ENCODE measurements at regions not wholly inside any gene's neighbourhood (a gene's known extent, or its start where the extent isn't known, plus 50 kb on each side); places are given as distances from the start of the nearest gene placed in this dataset.
"Not testable (repeated sequence)": the region's sequence is repeated elsewhere in the genome, so short reads cannot be mapped to it uniquely, and the experiment has no call there.

DNA sequence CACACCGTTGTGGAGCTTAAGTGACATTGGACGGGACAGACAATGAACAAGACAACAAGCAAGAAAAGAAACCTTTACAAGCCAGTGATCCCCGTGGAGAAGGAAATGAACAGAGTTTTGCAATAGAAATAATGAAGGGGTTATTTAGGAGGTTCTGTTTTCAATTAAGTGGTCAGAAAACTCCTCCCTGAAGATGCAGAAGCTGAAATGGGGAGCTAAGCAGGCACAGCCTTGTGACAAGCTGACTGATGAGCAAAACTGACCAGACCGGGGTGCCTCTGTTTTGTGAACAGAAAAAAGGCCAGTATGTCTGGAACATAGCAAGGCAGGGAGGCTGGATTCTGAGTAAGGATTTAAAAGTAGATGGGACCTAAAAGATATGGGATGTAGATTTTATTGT is 299.8 kb upstream of the POM121L12 start:
- no peak overlapping the region for H2AFZ ChIP-seq (ENCODE audit: low read depth, low read length)
- no peak overlapping the region for H2BK12ac ChIP-seq (ENCODE audit: low read length in 2 of 2)
- WGBS = 41% methylated on average over 4 of the region's 4 CpGs
- no peaks in the 10 kb centered on the region for H3K79me1 ChIP-seq (replicated peaks; ENCODE audit: low read length, poor library complexity, severe bottlenecking)
- H4K8ac ChIP-seq (ENCODE audit: low read length) = no peak overlapping the region
- H3K4ac ChIP-seq (ENCODE audit: low read depth in 1 of 2, low read length in 2 of 2) = no peak overlapping the region
- H3K36me3 ChIP-seq (ENCODE audit: control insufficient read depth in 1 of 2, insufficient read depth in 2 of 2, low read depth in 1 of 2, low read length in 2 of 2) = no peaks in the 10 kb centered on the region
- H3K4me3 ChIP-seq (ENCODE audit: insufficient read depth in 1 of 2, low read depth in 1 of 2, low read length in 2 of 2) = no peak overlapping the region
- H3K18ac ChIP-seq (ENCODE audit: low read depth in 1 of 2, low read length in 2 of 2) = no peak overlapping the region
- no peak overlapping the region for H2BK15ac ChIP-seq (ENCODE audit: low read depth, poor library complexity, severe bottlenecking)
- DNase-seq = no peak
- no peak overlapping the region for H3K27ac ChIP-seq (ENCODE audit: low read length, poor library complexity, severe bottlenecking)
- H2BK120ac ChIP-seq (ENCODE audit: low read depth, low read length) = no peak overlapping the region
- no peaks in the 10 kb centered on the region for H3K27me3 ChIP-seq (ENCODE audit: control insufficient read depth in 1 of 2, insufficient read depth in 1 of 2, low read length in 2 of 2)
- H3K9me3 ChIP-seq (ENCODE audit: control insufficient read depth, low read length) = no peaks in the 10 kb centered on the region
- H2AK5ac ChIP-seq (ENCODE audit: low read length, severe bottlenecking) = no peak overlapping the region
- H2BK5ac ChIP-seq (ENCODE audit: low read depth, low read length, poor library complexity, severe bottlenecking) = no peak overlapping the region
- H3K4me2 ChIP-seq (ENCODE audit: low read length, poor library complexity, severe bottlenecking) = no peak overlapping the region
- no peak overlapping the region for H3K23ac ChIP-seq (ENCODE audit: low read length in 2 of 2)
- H4K91ac ChIP-seq (ENCODE audit: low read length) = no peak overlapping the region
- no peak overlapping the region for H3K9ac ChIP-seq (ENCODE audit: low read length)
- H3K4me1 ChIP-seq (ENCODE audit: control insufficient read depth, insufficient read depth, low read depth, low read length) = no peaks in the 10 kb centered on the region
- no peak overlapping the region for H3K14ac ChIP-seq (ENCODE audit: low read length in 2 of 2)

- H2AK5ac ChIP-seq (ENCODE audit: low read length, severe bottlenecking); H2BK15ac ChIP-seq (ENCODE audit: low read depth, poor library complexity, severe bottlenecking); H3K4me3 ChIP-seq (ENCODE audit: insufficient read depth in 1 of 2, low read depth in 1 of 2, low read length in 2 of 2); H3K27ac ChIP-seq (ENCODE audit: low read length, poor library complexity, severe bottlenecking); H2BK5ac ChIP-seq (ENCODE audit: low read depth, low read length, poor library complexity, severe bottlenecking); H4K8ac ChIP-seq (ENCODE audit: low read length); H2AFZ ChIP-seq (ENCODE audit: low read depth, low read length); DNase-seq; H3K23ac ChIP-seq (ENCODE audit: low read length in 2 of 2); H3K9me3 ChIP-seq (ENCODE audit: control insufficient read depth, low read length); H4K91ac ChIP-seq (ENCODE audit: low read length); H3K14ac ChIP-seq (ENCODE audit: low read length in 2 of 2); H2BK12ac ChIP-seq (ENCODE audit: low read length in 2 of 2); H3K4me1 ChIP-seq (ENCODE audit: control insufficient read depth, insufficient read depth, low read depth, low read length); H3K18ac ChIP-seq (ENCODE audit: low read depth in 1 of 2, low read length in 2 of 2); H3K27me3 ChIP-seq (ENCODE audit: control insufficient read depth in 1 of 2, insufficient read depth in 1 of 2, low read length in 2 of 2); H2BK120ac ChIP-seq (ENCODE audit: low read depth, low read length); H3K4me2 ChIP-seq (ENCODE audit: low read length, poor library complexity, severe bottlenecking); H3K79me1 ChIP-seq (replicated peaks; ENCODE audit: low read length, poor library complexity, severe bottlenecking); H3K9ac ChIP-seq (ENCODE audit: low read length); H3K36me3 ChIP-seq (ENCODE audit: control insufficient read depth in 1 of 2, insufficient read depth in 2 of 2, low read depth in 1 of 2, low read length in 2 of 2); H3K4ac ChIP-seq (ENCODE audit: low read depth in 1 of 2, low read length in 2 of 2): not testable (repeated sequence)
- WGBS = 95% methylated on average over 3 of the region's 5 CpGs
Observed at GRCh38 chr7:52728683-52729082, 306.8 kb upstream of the POM121L12 start.

DNA sequence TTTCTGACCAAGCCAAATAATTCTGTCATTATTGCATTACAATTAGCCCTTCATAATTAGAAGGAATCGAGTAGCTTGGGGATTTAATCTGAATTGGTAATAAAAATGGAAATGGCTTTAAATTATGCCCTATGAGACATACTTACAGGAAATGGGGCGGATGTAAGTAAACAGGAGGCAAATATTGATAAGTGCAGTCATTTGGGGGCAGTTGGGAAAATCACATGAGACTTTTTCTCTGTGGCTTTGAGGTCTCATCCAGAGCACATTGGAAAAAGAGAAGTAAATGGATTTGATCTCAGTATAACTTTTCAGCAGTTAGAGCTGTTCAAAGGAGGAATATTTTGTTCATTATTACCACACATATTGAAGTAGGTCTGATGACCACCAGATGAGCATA is 307.8 kb upstream of the POM121L12 start:
- H3K14ac ChIP-seq (ENCODE audit: low read length in 2 of 2) = no peak overlapping the region
- no peak overlapping the region for H4K91ac ChIP-seq (ENCODE audit: low read length)
- H2BK12ac ChIP-seq (ENCODE audit: low read length in 2 of 2) = no peak overlapping the region
- no peak overlapping the region for H3K18ac ChIP-seq (ENCODE audit: low read depth in 1 of 2, low read length in 2 of 2)
- H3K9me3 ChIP-seq (ENCODE audit: control insufficient read depth, low read length) = no peaks in the 10 kb centered on the region
- no peak overlapping the region for H3K23ac ChIP-seq (ENCODE audit: low read length in 2 of 2)
- no peak overlapping the region for H3K27ac ChIP-seq (ENCODE audit: low read length, poor library complexity, severe bottlenecking)
- no peak overlapping the region for H2BK15ac ChIP-seq (ENCODE audit: low read depth, poor library complexity, severe bottlenecking)
- no peaks in the 10 kb centered on the region for H3K4me1 ChIP-seq (ENCODE audit: control insufficient read depth, insufficient read depth, low read depth, low read length)
- H2AK5ac ChIP-seq (ENCODE audit: low read length, severe bottlenecking) = no peak overlapping the region
- no peak overlapping the region for H2BK5ac ChIP-seq (ENCODE audit: low read depth, low read length, poor library complexity, severe bottlenecking)
- no peak overlapping the region for H3K4me2 ChIP-seq (ENCODE audit: low read length, poor library complexity, severe bottlenecking)
- DNase-seq = peak; percentile 7
- H2AFZ ChIP-seq (ENCODE audit: low read depth, low read length) = no peak overlapping the region
- WGBS = 51% methylated on average over 2 of the region's 2 CpGs
- H3K36me3 ChIP-seq (ENCODE audit: control insufficient read depth in 1 of 2, insufficient read depth in 2 of 2, low read depth in 1 of 2, low read length in 2 of 2) = no peaks in the 10 kb centered on the region
- no peak overlapping the region for H3K9ac ChIP-seq (ENCODE audit: low read length)
- H3K4ac ChIP-seq (ENCODE audit: low read depth in 1 of 2, low read length in 2 of 2) = no peak overlapping the region
- no peaks in the 10 kb centered on the region for H3K27me3 ChIP-seq (ENCODE audit: control insufficient read depth in 1 of 2, insufficient read depth in 1 of 2, low read length in 2 of 2)
- H2BK120ac ChIP-seq (ENCODE audit: low read depth, low read length) = no peak overlapping the region
- H3K79me1 ChIP-seq (replicated peaks; ENCODE audit: low read length, poor library complexity, severe bottlenecking) = no peaks in the 10 kb centered on the region
- H4K8ac ChIP-seq (ENCODE audit: low read length) = no peak overlapping the region
- no peak overlapping the region for H3K4me3 ChIP-seq (ENCODE audit: insufficient read depth in 1 of 2, low read depth in 1 of 2, low read length in 2 of 2)

DNA sequence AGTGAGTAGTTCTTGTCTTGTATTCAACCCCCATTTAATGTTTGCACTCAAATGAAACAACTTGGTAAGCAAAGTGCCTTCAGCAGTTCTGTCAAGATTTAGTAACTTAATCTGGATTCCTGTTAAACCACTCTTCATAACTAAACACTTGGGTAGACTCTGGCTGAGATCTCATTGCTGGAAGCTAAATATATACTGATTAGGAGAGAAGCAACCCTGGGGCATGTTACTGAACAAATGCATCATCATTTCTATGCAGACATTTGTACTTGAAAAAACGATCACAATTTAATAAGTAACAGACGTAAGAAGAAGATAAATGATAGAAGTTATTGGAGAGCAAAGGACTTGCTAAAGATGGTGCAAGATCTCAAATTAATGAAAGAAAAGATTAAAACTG is 308.4 kb upstream of the POM121L12 start:
- no peak overlapping the region for H2AK5ac ChIP-seq (ENCODE audit: low read length, severe bottlenecking)
- no peaks in the 10 kb centered on the region for H3K79me1 ChIP-seq (replicated peaks; ENCODE audit: low read length, poor library complexity, severe bottlenecking)
- no peak overlapping the region for H3K4me2 ChIP-seq (ENCODE audit: low read length, poor library complexity, severe bottlenecking)
- no peak overlapping the region for H2BK120ac ChIP-seq (ENCODE audit: low read depth, low read length)
- no CpG with 5 or more reads among the region's 2 CpGs for WGBS
- DNase-seq = peak; percentile 63
- no peaks in the 10 kb centered on the region for H3K4me1 ChIP-seq (ENCODE audit: control insufficient read depth, insufficient read depth, low read depth, low read length)
- H3K4ac ChIP-seq (ENCODE audit: low read depth in 1 of 2, low read length in 2 of 2) = no peak overlapping the region
- H2AFZ ChIP-seq (ENCODE audit: low read depth, low read length) = no peak overlapping the region
- no peaks in the 10 kb centered on the region for H3K27me3 ChIP-seq (ENCODE audit: control insufficient read depth in 1 of 2, insufficient read depth in 1 of 2, low read length in 2 of 2)
- H2BK12ac ChIP-seq (ENCODE audit: low read length in 2 of 2) = no peak overlapping the region
- H3K9me3 ChIP-seq (ENCODE audit: control insufficient read depth, low read length) = no peaks in the 10 kb centered on the region
- no peak overlapping the region for H3K18ac ChIP-seq (ENCODE audit: low read depth in 1 of 2, low read length in 2 of 2)
- H3K27ac ChIP-seq (ENCODE audit: low read length, poor library complexity, severe bottlenecking) = no peak overlapping the region
- no peak overlapping the region for H2BK5ac ChIP-seq (ENCODE audit: low read depth, low read length, poor library complexity, severe bottlenecking)
- no peak overlapping the region for H4K91ac ChIP-seq (ENCODE audit: low read length)
- no peak overlapping the region for H3K14ac ChIP-seq (ENCODE audit: low read length in 2 of 2)
- no peak overlapping the region for H2BK15ac ChIP-seq (ENCODE audit: low read depth, poor library complexity, severe bottlenecking)
- H3K4me3 ChIP-seq (ENCODE audit: insufficient read depth in 1 of 2, low read depth in 1 of 2, low read length in 2 of 2) = no peak overlapping the region
- H3K23ac ChIP-seq (ENCODE audit: low read length in 2 of 2) = no peak overlapping the region
- no peaks in the 10 kb centered on the region for H3K36me3 ChIP-seq (ENCODE audit: control insufficient read depth in 1 of 2, insufficient read depth in 2 of 2, low read depth in 1 of 2, low read length in 2 of 2)
- no peak overlapping the region for H3K9ac ChIP-seq (ENCODE audit: low read length)
- no peak overlapping the region for H4K8ac ChIP-seq (ENCODE audit: low read length)

Measured in mesenchymal stem cell (in vitro differentiated cells and primary cell).